BE2C (cell line): ENCODE measurements at regions not wholly inside any gene's neighbourhood (a gene's known extent, or its start where the extent isn't known, plus 50 kb on each side); places are given as distances from the start of the nearest gene placed in this dataset.

Source experiments
- DNase-seq: peaks from one replicate; pipeline ENCODE4 v3.0.0-alpha.2; 2020
- H3K27me3 ChIP-seq: fragments of 250-450 bp; sonication (Bioruptor Pico); 2 replicates; pipeline ENCODE4 v1.5.1; 2020; ENCODE audit warnings: mild to moderate bottlenecking
- H3K36me3 ChIP-seq: fragments of 250-450 bp; sonication (Bioruptor Pico); 2 replicates; pipeline ENCODE4 v1.5.1; 2020; ENCODE audit warnings: mild to moderate bottlenecking
- H3K4me1 ChIP-seq: fragments of 250-450 bp; sonication (Bioruptor Pico); 2 replicates; pipeline ENCODE4 v1.5.1; 2020
- H3K4me3 ChIP-seq: 2 replicates; pipeline ENCODE4 v1.5.1; 2011; ENCODE audit warnings: low read depth, low read length
- H3K9me3 ChIP-seq: fragments of 250-450 bp; sonication (Bioruptor Pico); 2 replicates; pipeline ENCODE4 v1.5.1; 2020
- CTCF ChIP-seq: IDR thresholded peaks from 2 replicates; pipeline ENCODE4 v1.5.1; 2012; ENCODE audit warnings: mild to moderate bottlenecking, low read depth, low read length

- Histone ChIP-seq H3K27me3 (peaks cover 19% of the 10 kb centered on the region), H3K36me3 (no peaks in the 10 kb centered on the region), H3K4me3 (no peak overlapping the region), H3K9me3 (no peaks in the 10 kb centered on the region), H3K4me1 (no peaks in the 10 kb centered on the region)
- DNase-seq = no peak
- no peak for TF ChIP-seq CTCF
Measured at GRCh38 chr15:60255390-60255789, 142.4 kb downstream of the ANXA2 start.

- no peaks in the 10 kb centered on the region for H3K9me3 ChIP-seq
Measured at GRCh38 chr15:60257591-60258159, 140.1 kb downstream of the ANXA2 start.

GRCh38 chr15:60259469-60259868 lies 138.3 kb downstream of the ANXA2 start:
- H3K27me3 ChIP-seq = peaks cover 29% of the 10 kb centered on the region
- no peak for DNase-seq
- no peak overlapping the region for H3K4me3 ChIP-seq
- H3K36me3 ChIP-seq = no peaks in the 10 kb centered on the region
- no peaks in the 10 kb centered on the region for H3K9me3 ChIP-seq
- no peak for TF ChIP-seq CTCF
- no peaks in the 10 kb centered on the region for H3K4me1 ChIP-seq

More at GRCh38 chr15:60257591-60258159, 140.1 kb downstream of the ANXA2 start:
- no peak for DNase-seq
- Histone ChIP-seq H3K36me3 (no peaks in the 10 kb centered on the region), H3K4me1 (no peaks in the 10 kb centered on the region), H3K27me3 (peaks cover 20% of the 10 kb centered on the region), H3K4me3 (no peak overlapping the region)
- no peak for TF ChIP-seq CTCF

DNA sequence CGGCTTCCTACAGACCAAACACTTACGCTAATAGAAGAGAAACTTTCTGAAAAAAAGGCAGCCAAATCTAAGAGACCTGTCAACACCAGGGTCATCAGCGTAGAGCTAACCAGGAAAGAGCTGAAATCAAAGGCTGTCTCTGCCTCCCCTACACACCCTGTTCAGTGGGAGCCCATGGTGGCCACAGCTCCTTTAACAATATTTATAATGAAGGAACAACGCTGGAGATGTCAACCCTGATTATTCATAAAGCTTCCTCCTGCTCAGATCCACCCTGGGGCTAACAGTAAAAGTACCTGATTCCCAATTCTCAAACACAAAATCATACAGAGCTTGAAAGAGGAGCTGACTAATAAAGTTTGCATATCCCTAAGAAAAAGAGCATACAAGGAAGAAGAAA lies 133.7 kb downstream of the ANXA2 start:
- Histone ChIP-seq H3K4me1 (no peaks in the 10 kb centered on the region), H3K36me3 (no peaks in the 10 kb centered on the region)
- DNase-seq = no peak

GRCh38 chr15:60264566-60264965 lies 133.2 kb downstream of the ANXA2 start:
- Histone ChIP-seq H3K4me3 (no peak overlapping the region), H3K4me1 (no peaks in the 10 kb centered on the region), H3K27me3 (peaks cover 48% of the 10 kb centered on the region), H3K36me3 (no peaks in the 10 kb centered on the region), H3K9me3 (no peaks in the 10 kb centered on the region)
- no peak for DNase-seq
- TF ChIP-seq CTCF = no peak

More for the DNA sequence above, 133.7 kb downstream of the ANXA2 start:
- Histone ChIP-seq H3K27me3 (peaks cover 49% of the 10 kb centered on the region), H3K9me3 (no peaks in the 10 kb centered on the region), H3K4me3 (no peak overlapping the region)
- TF ChIP-seq CTCF = no peak

- Histone ChIP-seq H3K9me3 (no peaks in the 10 kb centered on the region), H3K4me3 (no peak overlapping the region), H3K27me3 (peaks cover 53% of the 10 kb centered on the region), H3K4me1 (no peaks in the 10 kb centered on the region), H3K36me3 (no peaks in the 10 kb centered on the region)
- TF ChIP-seq CTCF = no peak
- DNase-seq = no peak
Measured at GRCh38 chr15:60265057-60265456, 132.7 kb downstream of the ANXA2 start.
